ENCODE measurements at regions not wholly inside any gene's neighbourhood (a gene's known extent, or its start where the extent isn't known, plus 50 kb on each side); places are given as distances from the start of the nearest gene placed in this dataset.

DNA sequence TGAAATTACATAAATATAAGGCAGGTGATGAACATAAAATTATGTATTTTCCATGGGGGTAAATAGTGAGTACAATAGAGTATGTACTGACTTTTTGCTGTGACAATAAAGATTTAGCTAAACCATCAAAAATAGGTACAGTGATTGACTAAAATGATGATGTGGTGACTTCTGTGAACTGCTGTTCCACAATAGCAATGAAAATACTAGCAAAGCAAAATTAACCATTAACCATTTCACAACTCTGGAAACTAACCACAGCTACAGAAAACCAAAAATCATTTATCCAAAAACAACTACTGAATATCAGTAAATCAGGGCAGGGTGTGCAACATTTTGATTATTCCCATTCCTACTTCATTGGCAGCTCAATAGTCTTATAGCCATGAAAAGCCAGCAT, 161.4 kb upstream of the GYPC start:
- TF ChIP-seq, protein P1, sequence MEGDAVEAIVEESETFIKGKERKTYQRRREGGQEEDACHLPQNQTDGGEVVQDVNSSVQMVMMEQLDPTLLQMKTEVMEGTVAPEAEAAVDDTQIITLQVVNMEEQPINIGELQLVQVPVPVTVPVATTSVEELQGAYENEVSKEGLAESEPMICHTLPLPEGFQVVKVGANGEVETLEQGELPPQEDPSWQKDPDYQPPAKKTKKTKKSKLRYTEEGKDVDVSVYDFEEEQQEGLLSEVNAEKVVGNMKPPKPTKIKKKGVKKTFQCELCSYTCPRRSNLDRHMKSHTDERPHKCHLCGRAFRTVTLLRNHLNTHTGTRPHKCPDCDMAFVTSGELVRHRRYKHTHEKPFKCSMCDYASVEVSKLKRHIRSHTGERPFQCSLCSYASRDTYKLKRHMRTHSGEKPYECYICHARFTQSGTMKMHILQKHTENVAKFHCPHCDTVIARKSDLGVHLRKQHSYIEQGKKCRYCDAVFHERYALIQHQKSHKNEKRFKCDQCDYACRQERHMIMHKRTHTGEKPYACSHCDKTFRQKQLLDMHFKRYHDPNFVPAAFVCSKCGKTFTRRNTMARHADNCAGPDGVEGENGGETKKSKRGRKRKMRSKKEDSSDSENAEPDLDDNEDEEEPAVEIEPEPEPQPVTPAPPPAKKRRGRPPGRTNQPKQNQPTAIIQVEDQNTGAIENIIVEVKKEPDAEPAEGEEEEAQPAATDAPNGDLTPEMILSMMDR (IDR thresholded peaks at IDR 0.05), result no peak
- no peak for TF ChIP-seq POLR2A (IDR thresholded peaks at IDR 0.05)

Measured in right lobe of liver (tissue), 4 donors.